Suprapubic skin (tissue), 4 donors: ENCODE measurements at regions not wholly inside any gene's neighbourhood (a gene's known extent, or its start where the extent isn't known, plus 50 kb on each side); places are given as distances from the start of the nearest gene placed in this dataset.

Experiments
- POLR2A ChIP-seq, 2 donors: fragments of 450-650 bp; IDR thresholded peaks; one replicate each; pipeline ENCODE4 v1.6.1; 2017; ENCODE audit warnings: antibody characterized with exemption in 2 of 2, mild to moderate bottlenecking in 2 of 2, moderate library complexity in 2 of 2
- POLR2AphosphoS5 ChIP-seq, 3 donors: sonication (generic); formaldehyde crosslinking; IDR thresholded peaks; one replicate each; pipeline ENCODE4 v1.6.1; 2017; ENCODE audit warnings: antibody characterized with exemption in 3 of 3
- TF ChIP-seq, protein P1 (sequence below), 2 donors: fragments of 200-600 bp in 1 of 2; fragments of 450-650 bp in 1 of 2; sonication (generic) in 1 of 2; IDR thresholded peaks; one replicate each; pipeline ENCODE4 v1.5.1; 2016 to 2019; ENCODE audit warnings: antibody characterized with exemption in 2 of 2, mild to moderate bottlenecking in 1 of 2, moderate library complexity in 1 of 2

DNA sequence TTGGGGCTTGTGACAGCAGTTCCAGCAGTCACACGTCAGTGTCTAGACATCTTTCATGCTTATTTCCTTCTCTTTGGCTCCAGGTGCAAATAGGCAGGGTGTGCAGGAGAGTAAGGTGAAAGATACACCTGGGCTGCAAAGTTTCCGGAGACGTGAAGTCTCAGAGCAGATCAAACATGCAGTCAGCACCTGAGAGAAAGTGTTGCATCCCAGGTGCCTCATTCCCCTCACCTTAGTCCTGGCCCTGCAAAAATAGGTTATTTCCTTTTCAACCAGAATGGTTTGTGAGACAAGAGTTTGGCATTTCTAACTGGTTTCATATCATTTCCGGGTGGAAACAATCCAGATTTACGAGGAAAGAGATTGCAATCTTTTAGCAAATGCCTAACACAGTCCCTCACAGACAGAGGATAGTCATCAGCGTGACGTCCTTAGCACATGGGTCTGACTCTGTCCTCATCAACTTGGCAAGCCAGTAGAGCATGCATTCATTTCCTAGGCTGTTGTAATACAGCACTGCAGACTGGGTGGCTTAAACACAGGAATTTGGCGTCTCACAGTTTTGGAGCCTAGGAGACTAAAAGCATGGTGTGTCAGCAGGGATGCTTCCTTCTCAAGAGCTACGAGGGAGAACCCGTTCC, 58.2 kb upstream of the ARRDC4 start:
- TF ChIP-seq POLR2A (IDR thresholded peaks at IDR 0.05), result no peak
- TF ChIP-seq, protein P1, sequence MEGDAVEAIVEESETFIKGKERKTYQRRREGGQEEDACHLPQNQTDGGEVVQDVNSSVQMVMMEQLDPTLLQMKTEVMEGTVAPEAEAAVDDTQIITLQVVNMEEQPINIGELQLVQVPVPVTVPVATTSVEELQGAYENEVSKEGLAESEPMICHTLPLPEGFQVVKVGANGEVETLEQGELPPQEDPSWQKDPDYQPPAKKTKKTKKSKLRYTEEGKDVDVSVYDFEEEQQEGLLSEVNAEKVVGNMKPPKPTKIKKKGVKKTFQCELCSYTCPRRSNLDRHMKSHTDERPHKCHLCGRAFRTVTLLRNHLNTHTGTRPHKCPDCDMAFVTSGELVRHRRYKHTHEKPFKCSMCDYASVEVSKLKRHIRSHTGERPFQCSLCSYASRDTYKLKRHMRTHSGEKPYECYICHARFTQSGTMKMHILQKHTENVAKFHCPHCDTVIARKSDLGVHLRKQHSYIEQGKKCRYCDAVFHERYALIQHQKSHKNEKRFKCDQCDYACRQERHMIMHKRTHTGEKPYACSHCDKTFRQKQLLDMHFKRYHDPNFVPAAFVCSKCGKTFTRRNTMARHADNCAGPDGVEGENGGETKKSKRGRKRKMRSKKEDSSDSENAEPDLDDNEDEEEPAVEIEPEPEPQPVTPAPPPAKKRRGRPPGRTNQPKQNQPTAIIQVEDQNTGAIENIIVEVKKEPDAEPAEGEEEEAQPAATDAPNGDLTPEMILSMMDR (IDR thresholded peaks at IDR 0.05), result no peak
- TF ChIP-seq POLR2AphosphoS5 (IDR thresholded peaks at IDR 0.05), result no peak
